ENCODE measurements at regions not wholly inside any gene's neighbourhood (a gene's known extent, or its start where the extent isn't known, plus 50 kb on each side); places are given as distances from the start of the nearest gene placed in this dataset.

DNA sequence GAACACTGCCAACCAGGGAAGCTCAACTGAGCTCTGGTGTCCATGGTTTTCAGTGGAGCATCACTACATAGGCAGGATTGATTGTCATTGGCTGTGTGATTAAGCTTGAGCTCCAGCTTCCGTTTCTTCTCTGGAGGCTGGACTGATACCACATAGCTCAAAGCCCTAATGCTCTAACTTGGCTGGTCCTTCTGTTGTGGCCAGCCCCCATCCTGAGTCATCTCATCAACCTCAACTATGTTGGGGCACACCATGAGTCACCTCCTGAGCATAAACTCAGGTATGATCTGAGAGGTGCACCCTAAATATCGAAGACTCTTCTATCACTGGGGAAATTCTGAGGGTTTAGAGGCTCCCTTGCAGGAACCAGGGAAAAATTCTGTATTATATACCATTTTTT is 114.5 kb upstream of the INHBA start:
- no peak for TF ChIP-seq EZH2 (IDR thresholded peaks at IDR 0.05)
- TF ChIP-seq, protein P1, sequence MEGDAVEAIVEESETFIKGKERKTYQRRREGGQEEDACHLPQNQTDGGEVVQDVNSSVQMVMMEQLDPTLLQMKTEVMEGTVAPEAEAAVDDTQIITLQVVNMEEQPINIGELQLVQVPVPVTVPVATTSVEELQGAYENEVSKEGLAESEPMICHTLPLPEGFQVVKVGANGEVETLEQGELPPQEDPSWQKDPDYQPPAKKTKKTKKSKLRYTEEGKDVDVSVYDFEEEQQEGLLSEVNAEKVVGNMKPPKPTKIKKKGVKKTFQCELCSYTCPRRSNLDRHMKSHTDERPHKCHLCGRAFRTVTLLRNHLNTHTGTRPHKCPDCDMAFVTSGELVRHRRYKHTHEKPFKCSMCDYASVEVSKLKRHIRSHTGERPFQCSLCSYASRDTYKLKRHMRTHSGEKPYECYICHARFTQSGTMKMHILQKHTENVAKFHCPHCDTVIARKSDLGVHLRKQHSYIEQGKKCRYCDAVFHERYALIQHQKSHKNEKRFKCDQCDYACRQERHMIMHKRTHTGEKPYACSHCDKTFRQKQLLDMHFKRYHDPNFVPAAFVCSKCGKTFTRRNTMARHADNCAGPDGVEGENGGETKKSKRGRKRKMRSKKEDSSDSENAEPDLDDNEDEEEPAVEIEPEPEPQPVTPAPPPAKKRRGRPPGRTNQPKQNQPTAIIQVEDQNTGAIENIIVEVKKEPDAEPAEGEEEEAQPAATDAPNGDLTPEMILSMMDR (IDR thresholded peaks at IDR 0.05 in 2 of 3, conservative IDR thresholded peaks at IDR 0.05 in 1 of 3; ENCODE audit: borderline replicate concordance in 1 of 3, insufficient read depth in 1 of 3, low read depth in 2 of 3, low read length in 2 of 3) = no peak
- TF ChIP-seq POLR2AphosphoS5 (IDR thresholded peaks at IDR 0.05; ENCODE audit: low read depth, low read length) = no peak
- no peak for TF ChIP-seq ELF1 (IDR thresholded peaks at IDR 0.05; ENCODE audit: borderline replicate concordance, low read depth)
- no peak for TF ChIP-seq POLR2A (IDR thresholded peaks at IDR 0.05; ENCODE audit: borderline replicate concordance, extremely low read depth, insufficient read depth, insufficient read length)
- no peak for TF ChIP-seq SIN3A (IDR thresholded peaks at IDR 0.05; ENCODE audit: low read depth)
- no peak for TF ChIP-seq MAX (IDR thresholded peaks at IDR 0.05)
- TF ChIP-seq ZFX (IDR thresholded peaks at IDR 0.05) = no peak
- no peak for TF ChIP-seq CEBPB (IDR thresholded peaks at IDR 0.05; ENCODE audit: low read depth)
- TF ChIP-seq RAD21 (IDR thresholded peaks at IDR 0.05; ENCODE audit: low read depth) = no peak
- TF ChIP-seq ZNF274 (IDR thresholded peaks at IDR 0.05; ENCODE audit: low read depth, low read length) = no peak
